Activated CD8-positive, alpha-beta T cell treated with anti-CD3 and anti-CD28 coated beads, Interleukin-2, amount 10 ng/mL, durations not matched to agents 7 days and 5 days (primary cell): ENCODE measurements at regions not wholly inside any gene's neighbourhood (a gene's known extent, or its start where the extent isn't known, plus 50 kb on each side); places are given as distances from the start of the nearest gene placed in this dataset.

Experiments used
- ATAC-seq: fragments of 150-1000 bp; cut with Tn5 transposase; one replicate; pipeline ENCODE4 v1.10.0; 2021; ENCODE audit warnings: moderate library complexity
- CTCF ChIA-PET: fragments of 350-600 bp; sonication (Branson Sonifier 250); formaldehyde crosslinking; loops from one replicate; lab custom pipeline; 2021; ENCODE audit warnings: antibody characterized with exemption; lab: Charles Lee
- POLR2A ChIA-PET: fragments of 350-600 bp; sonication (Branson Sonifier 250); formaldehyde crosslinking; loops from one replicate; lab custom pipeline; 2021; ENCODE audit warnings: antibody characterized with exemption; lab: Charles Lee
- DNase-seq: peaks from one replicate; pipeline ENCODE4 v3.0.0-alpha.2; 2020
- H3K27ac Mint-ChIP-seq: one replicate; pipeline ENCODE4 v1.8.0; 2021; ENCODE audit warnings: mild to moderate bottlenecking, mixed read lengths
- H3K27me3 Mint-ChIP-seq: one replicate; pipeline ENCODE4 v1.8.0; 2021; ENCODE audit warnings: low read depth, mixed read lengths
- H3K36me3 Mint-ChIP-seq: one replicate; pipeline ENCODE4 v1.8.0; 2021; ENCODE audit warnings: low read depth, mixed read lengths
- H3K4me1 Mint-ChIP-seq: one replicate; pipeline ENCODE4 v1.8.0; 2021; ENCODE audit warnings: low read depth, mixed read lengths
- H3K4me3 Mint-ChIP-seq: one replicate; pipeline ENCODE4 v1.8.0; 2021; ENCODE audit warnings: mild to moderate bottlenecking, mixed read lengths
- H3K9me3 Mint-ChIP-seq: one replicate; pipeline ENCODE4 v1.8.0; 2022; ENCODE audit warnings: mixed read lengths; ENCODE audit not compliant: insufficient read depth

DNA sequence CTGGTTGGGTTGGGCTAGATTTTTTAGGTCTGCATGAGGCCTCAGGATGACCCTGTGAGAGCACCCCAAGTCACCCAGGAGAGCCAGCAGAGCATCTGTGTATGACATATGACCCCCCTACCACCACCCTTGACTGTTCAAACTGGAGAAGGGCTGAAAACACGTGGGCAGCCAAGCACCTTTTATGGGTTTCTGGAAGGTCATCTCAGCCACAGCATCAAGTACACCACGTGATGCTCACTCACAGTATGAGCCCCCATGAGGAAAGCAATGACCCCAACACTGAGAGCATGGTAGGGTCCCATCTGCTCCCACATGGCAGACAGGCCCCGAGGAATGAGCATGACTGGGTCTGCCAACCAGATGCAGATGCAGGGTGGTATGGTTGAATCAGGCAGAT is 149.4 kb upstream of the GDF10 start:
- CTCF ChIA-PET: interaction anchor here (1.7 kb wide), 1 partner anchor 103 kb away, joined by 5 read pairs; no protein-coding TSS in a partner anchor
- DNase-seq: no peak
- Mint-ChIP-seq H3K27me3 (peaks cover 8% of the 10 kb centered on the region), H3K27ac (no peak overlapping the region), H3K4me1 (peaks cover 3% of the 10 kb centered on the region), H3K36me3 (peaks cover 7% of the 10 kb centered on the region), H3K4me3 (no peak overlapping the region), H3K9me3 (peaks cover 10% of the 10 kb centered on the region)
- no peak for ATAC-seq
- POLR2A ChIA-PET: no interaction called here

DNA sequence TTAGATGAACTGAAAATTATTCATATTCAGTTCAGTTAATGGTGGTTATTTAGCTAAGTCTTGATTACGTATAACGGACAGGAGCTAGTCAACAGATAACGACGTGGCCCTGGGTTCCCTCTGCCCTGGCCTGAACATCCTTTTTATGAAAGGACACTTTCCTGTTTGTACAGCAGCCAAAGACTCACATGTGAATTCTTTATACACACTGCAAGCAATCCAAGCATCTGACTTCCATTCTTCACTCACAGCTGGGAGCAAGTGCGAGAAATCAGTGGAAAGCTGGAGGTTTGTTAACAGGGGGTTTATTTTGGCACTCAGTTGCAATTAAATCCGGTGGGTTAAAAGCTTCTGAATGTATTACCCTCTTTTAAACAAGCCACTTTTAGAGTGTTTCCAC is 148.1 kb upstream of the GDF10 start:
- ATAC-seq (no peak), DNase-seq (no peak)
- no peak overlapping the region for H3K4me3 Mint-ChIP-seq
- CTCF ChIA-PET: interaction anchor here (1.0 to 2.5 kb wide), 6 partner anchors 62 to 160 kb away, joined by 3 to 9 read pairs (median 4); no protein-coding TSS in a partner anchor
- peaks cover 10% of the 10 kb centered on the region for H3K27me3 Mint-ChIP-seq
- POLR2A ChIA-PET: no interaction called here
- H3K36me3 Mint-ChIP-seq: peaks cover 9% of the 10 kb centered on the region
- peaks cover 10% of the 10 kb centered on the region for H3K9me3 Mint-ChIP-seq
- H3K4me1 Mint-ChIP-seq: no peaks in the 10 kb centered on the region
- no peak overlapping the region for H3K27ac Mint-ChIP-seq

DNA sequence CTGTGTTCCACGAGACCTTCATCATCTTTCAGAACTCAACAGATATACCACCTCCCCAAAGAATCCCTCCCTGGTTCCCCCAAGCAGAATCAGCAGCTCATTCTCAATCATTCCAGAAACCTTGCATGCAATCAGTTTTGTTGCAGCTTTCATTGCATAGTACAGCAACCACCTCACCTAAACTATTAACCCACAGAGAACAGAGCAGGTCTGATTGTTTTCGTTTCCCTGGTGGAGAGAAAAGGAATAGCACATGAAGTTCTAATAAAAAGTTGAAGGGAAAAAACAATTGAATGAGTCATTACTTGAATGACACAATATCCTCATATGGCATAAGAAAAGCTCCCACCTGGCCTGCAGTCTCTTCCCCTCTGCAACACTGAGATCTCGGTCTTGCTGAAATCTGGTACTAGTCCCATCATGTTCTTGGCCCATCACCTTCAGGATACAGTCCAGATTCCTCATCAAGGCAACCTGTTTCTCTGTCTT is 147.1 kb upstream of the GDF10 start:
- CTCF ChIA-PET: interaction anchor here (0.7 to 2.5 kb wide), 5 partner anchors 13 to 159 kb away, joined by 3 to 9 read pairs (median 4); no protein-coding TSS in a partner anchor
- POLR2A ChIA-PET: interaction anchor here (1.2 kb wide), 1 partner anchor 13 kb away, joined by 4 read pairs; no protein-coding TSS in a partner anchor
- H3K36me3 Mint-ChIP-seq: peaks cover 9% of the 10 kb centered on the region
- H3K27ac Mint-ChIP-seq: no peak overlapping the region
- H3K4me1 Mint-ChIP-seq: no peaks in the 10 kb centered on the region
- peaks cover 10% of the 10 kb centered on the region for H3K9me3 Mint-ChIP-seq
- ATAC-seq (no peak), DNase-seq (no peak)
- H3K4me3 Mint-ChIP-seq: no peak overlapping the region
- H3K27me3 Mint-ChIP-seq: peaks cover 10% of the 10 kb centered on the region

DNA sequence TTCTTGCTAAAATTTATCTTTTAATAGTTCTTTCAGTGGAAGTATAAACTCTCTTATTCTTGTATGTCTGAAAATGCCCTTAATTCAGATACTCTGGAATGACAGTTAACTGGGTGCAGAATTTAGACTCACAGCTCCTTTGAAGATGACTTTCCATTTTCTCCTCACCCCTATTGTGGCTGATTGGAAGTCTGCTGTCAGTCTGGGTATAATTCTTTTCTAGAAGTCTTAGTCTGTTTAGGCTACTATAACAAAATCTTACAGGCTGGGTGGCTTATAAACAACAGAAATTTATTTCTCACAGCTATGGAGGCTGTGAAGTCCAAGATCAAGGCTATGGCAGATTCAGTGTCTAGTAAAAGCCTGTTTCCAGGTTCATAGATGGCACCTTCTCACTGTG is 145.2 kb upstream of the GDF10 start:
- ChIA-PET CTCF (interaction anchor here (1.3 kb wide), 1 partner anchor 107 kb away, joined by 3 read pairs; no protein-coding TSS in a partner anchor), POLR2A (no interaction called here)
- peaks cover 10% of the 10 kb centered on the region for H3K9me3 Mint-ChIP-seq
- no peaks in the 10 kb centered on the region for H3K4me1 Mint-ChIP-seq
- no peak overlapping the region for H3K27ac Mint-ChIP-seq
- no peak overlapping the region for H3K4me3 Mint-ChIP-seq
- ATAC-seq (no peak), DNase-seq (no peak)
- peaks cover 9% of the 10 kb centered on the region for H3K27me3 Mint-ChIP-seq
- H3K36me3 Mint-ChIP-seq: peaks cover 9% of the 10 kb centered on the region

DNA sequence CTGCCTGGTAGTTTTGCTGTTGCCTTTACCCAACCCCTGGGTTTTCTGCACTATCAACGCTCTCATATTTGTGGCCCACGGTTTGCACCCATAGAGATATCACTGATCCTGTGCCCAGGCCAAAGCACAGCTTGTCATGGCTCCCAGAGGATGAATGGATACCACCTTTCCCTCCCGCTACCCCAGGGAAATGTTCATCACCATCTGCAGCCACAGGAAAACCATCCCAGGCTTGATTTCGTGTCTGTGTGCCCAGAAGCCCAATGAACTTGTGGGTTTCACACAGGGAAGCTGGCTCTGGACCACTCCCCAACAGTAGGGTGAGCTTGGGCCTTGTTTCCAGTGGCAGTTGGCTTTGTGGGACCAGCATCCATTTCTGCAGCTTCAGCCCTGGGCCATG is 143.1 kb upstream of the GDF10 start:
- Mint-ChIP-seq H3K4me3 (no peak overlapping the region), H3K36me3 (peaks cover 9% of the 10 kb centered on the region), H3K4me1 (no peaks in the 10 kb centered on the region), H3K9me3 (peaks cover 10% of the 10 kb centered on the region), H3K27me3 (peaks cover 3% of the 10 kb centered on the region), H3K27ac (no peak overlapping the region)
- no peak for ATAC-seq
- ChIA-PET POLR2A (no interaction called here), CTCF (interaction anchor here (0.9 to 1.6 kb wide), 3 partner anchors 9 to 109 kb away, joined by 3 to 6 read pairs (median 4); no protein-coding TSS in a partner anchor)
- DNase-seq: no peak

DNA sequence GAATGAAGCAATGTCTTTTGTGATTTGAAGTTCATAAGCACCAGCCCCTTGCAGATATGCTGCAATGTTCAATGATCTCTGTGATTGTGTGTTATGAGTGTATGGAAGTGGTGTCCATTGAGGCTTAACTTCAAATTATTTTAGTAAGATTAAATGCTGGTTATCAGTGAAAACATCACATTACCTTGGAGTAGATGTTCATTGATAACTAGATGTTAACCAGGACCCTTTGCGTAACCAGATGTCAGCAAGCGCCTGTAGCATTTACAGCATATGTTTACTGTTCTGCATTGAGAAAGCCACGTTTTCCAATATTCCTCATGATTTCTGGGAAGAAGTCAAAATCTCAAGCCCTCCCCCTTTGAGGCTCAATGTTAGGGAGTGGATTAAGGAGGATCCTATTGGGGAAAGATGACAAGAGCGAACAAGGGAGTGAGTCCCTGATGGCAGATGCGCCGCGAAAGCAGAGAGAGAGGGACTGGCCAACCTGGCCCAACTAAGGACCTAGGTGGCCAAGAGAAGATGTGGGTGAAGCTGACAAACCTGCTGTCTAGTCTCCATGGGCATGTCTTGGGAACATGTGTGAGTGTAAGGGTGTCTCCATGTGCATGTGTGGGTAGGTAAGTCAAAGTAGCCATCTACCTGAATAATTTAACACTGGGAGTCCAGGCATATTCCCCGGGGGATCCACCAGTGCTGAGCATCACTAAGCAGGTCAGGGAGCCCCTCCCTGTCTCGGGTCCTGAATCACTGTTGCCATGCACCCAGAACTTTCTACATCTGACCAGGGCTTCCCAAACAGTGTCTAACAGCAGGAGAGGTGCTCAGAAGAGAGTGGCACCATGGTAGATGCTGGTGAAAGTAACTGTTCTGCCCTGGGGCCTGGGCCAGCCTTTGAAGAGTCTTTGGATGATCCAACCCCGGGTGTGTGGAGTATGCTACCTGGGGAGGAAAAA is 141.6 kb upstream of the GDF10 start:
- Mint-ChIP-seq H3K27me3 (peaks cover 3% of the 10 kb centered on the region), H3K27ac (no peak overlapping the region), H3K9me3 (peaks cover 10% of the 10 kb centered on the region), H3K36me3 (peaks cover 9% of the 10 kb centered on the region), H3K4me1 (no peaks in the 10 kb centered on the region), H3K4me3 (no peak overlapping the region)
- ATAC-seq (no peak), DNase-seq (no peak)
- ChIA-PET POLR2A (no interaction called here), CTCF (no interaction called here)

DNA sequence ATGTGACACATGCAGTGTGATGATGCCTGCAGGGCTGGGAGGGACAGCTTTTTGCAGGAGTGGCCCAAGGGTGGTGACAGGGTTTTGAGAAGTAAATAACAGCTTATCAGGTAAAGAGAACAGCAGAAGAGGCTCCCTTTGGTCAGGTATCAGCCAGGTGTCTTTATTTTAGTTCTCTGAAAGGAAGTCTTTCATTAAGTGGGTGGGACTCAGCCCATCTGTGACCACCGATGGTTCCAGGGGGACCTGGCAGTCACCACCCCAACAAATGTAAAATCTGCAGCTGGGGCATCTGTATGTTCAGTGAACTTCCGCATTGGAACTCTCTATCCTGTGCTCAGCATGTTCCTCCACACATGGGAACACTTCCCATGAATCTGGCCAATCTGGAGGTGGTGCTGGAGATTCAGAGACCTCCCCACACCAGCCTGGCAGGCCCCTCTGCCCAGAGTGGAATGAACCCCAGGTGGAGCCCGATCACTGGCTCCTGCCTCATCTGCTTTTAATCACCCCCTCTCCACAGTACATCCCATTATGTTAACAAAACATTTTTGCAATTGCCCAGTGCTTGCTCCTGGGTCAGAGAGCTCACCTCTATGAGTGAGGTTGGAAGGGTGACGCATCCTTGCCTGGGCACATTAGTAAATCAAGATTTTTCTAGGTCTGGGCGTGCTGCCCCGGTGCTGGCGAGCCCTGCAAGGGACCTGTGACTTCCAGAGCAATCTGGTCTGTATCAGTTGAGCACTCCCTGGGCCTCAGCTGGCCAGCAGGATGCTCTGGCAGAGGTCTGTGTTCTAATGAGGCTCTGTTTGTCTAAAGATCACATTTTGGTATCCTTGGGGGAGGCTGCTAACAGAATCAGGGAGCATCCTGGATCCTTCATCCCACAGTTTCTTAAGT is 140.4 kb upstream of the GDF10 start:
- H3K27me3 Mint-ChIP-seq: peaks cover 3% of the 10 kb centered on the region
- H3K36me3 Mint-ChIP-seq: peaks cover 7% of the 10 kb centered on the region
- peaks cover 3% of the 10 kb centered on the region for H3K4me1 Mint-ChIP-seq
- H3K4me3 Mint-ChIP-seq: no peak overlapping the region
- ATAC-seq: no peak
- DNase-seq: no peak
- POLR2A ChIA-PET: no interaction called here
- H3K27ac Mint-ChIP-seq: no peak overlapping the region
- H3K9me3 Mint-ChIP-seq: peaks cover 6% of the 10 kb centered on the region
- CTCF ChIA-PET: no interaction called here

DNA sequence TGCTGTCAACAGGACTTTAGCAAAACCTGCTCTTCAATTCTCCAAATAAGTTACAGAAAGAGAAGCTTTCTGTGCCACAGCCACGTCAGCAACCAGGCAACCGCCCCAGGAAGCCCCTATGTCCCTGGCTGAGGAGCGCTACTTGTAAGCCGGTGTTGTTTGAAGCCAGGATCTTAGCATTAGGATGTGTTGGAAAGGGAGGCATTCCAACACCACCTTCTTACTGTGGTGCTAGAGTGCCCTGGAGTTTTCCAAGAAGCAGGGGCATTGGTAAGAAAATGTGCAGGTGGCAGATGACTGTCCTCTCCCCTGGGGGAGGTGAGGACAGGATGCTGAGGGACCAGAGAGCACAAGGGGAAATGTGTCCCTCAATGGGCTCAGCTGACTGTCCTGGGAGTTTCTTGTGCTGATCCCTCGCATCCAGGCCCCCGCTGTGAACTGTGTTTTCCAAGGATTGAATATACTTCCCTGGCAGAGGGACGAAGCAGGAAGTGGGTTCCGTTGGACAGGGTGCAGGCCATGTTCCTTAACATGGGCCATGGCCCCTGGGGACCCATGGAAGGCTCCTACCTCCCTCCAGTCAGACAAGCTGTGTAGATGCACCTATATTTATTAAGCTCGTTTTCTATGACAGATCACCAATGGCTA is 139.6 kb upstream of the GDF10 start:
- peaks cover 8% of the 10 kb centered on the region for H3K4me1 Mint-ChIP-seq
- H3K4me3 Mint-ChIP-seq: no peak overlapping the region
- peaks cover 3% of the 10 kb centered on the region for H3K36me3 Mint-ChIP-seq
- no peak overlapping the region for H3K27ac Mint-ChIP-seq
- ATAC-seq (no peak), DNase-seq (peak; percentile 18)
- POLR2A ChIA-PET: no interaction called here
- H3K9me3 Mint-ChIP-seq: no peaks in the 10 kb centered on the region
- H3K27me3 Mint-ChIP-seq: peaks cover 3% of the 10 kb centered on the region
- CTCF ChIA-PET: interaction anchor here (2.0 kb wide), 1 partner anchor 113 kb away, joined by 6 read pairs; no protein-coding TSS in a partner anchor

DNA sequence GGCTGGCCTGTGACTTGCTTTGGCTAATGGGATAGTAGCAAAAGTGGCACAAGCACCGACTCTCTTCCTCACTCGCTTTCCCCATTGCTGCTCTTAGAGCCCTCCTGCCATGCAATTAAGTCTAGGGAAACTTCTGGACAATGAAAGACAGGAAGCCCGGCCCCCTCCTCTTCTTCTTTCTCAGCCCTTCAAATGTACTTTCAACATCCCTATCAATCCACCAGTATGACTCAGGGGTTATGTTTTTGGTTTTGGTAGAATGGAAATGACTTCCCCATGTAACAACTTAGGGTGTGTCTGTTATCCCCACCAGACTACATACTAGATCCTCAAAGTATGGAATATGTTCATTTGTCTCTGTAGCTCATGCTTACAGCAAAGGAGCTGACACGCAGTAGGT is 139.0 kb upstream of the GDF10 start:
- H3K27me3 Mint-ChIP-seq: no peaks in the 10 kb centered on the region
- H3K9me3 Mint-ChIP-seq: no peaks in the 10 kb centered on the region
- ChIA-PET POLR2A (no interaction called here), CTCF (interaction anchor here (2.0 kb wide), 1 partner anchor 113 kb away, joined by 6 read pairs; no protein-coding TSS in a partner anchor)
- no peak overlapping the region for H3K4me3 Mint-ChIP-seq
- H3K4me1 Mint-ChIP-seq: peaks cover 14% of the 10 kb centered on the region
- no peak for DNase-seq
- H3K36me3 Mint-ChIP-seq: no peaks in the 10 kb centered on the region
- no peak overlapping the region for H3K27ac Mint-ChIP-seq
- no peak for ATAC-seq

DNA sequence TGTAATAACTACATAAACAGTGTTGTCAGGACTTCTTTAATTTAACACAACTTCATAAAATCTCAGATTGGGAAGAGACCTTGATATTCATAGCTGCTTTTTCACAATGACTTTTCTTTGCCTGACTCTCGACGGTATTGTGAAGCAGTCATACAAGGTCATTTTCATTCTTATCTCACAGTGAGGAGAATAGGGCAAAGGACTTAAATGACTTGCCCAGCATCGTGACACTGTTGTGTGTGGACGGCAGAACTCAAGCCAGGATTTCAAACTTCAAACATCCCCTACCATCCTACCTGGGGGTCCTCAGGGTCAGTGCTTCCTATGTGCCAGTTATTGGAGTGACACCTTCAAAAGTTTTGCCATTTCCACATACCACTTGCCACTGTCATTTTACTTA is 138.5 kb upstream of the GDF10 start:
- H3K9me3 Mint-ChIP-seq: no peaks in the 10 kb centered on the region
- ATAC-seq (no peak), DNase-seq (no peak)
- no peaks in the 10 kb centered on the region for H3K27me3 Mint-ChIP-seq
- peaks cover 19% of the 10 kb centered on the region for H3K4me1 Mint-ChIP-seq
- H3K36me3 Mint-ChIP-seq: peaks cover 2% of the 10 kb centered on the region
- H3K4me3 Mint-ChIP-seq: no peak overlapping the region
- H3K27ac Mint-ChIP-seq: no peak overlapping the region
- ChIA-PET POLR2A (no interaction called here), CTCF (interaction anchor here (2.0 kb wide), 1 partner anchor 114 kb away, joined by 6 read pairs; no protein-coding TSS in a partner anchor)
